GM18511 (cell line): ENCODE measurements at regions not wholly inside any gene's neighbourhood (a gene's known extent, or its start where the extent isn't known, plus 50 kb on each side); places are given as distances from the start of the nearest gene placed in this dataset.
A peak's percentile ranks its signal among the peaks of the same experiment; 100 is the strongest.

Source experiments
- ATAC-seq: cut with Tn5 transposase; IDR thresholded peaks from one replicate; pipeline ENCODE4 v1.9.1; 2021; ENCODE audit warnings: mild to moderate bottlenecking, moderate library complexity; ENCODE audit not compliant: unreplicated experiment

- no peak for ATAC-seq
Observed at GRCh38 chr6:53744321-53744720, 50.5 kb upstream of the LRRC1 start.

GRCh38 chr6:53741034-53741823 is 53.6 kb upstream of the LRRC1 start:
- no peak for ATAC-seq

GRCh38 chr6:53737746-53738145 is 57.1 kb upstream of the LRRC1 start:
- no peak for ATAC-seq

DNA sequence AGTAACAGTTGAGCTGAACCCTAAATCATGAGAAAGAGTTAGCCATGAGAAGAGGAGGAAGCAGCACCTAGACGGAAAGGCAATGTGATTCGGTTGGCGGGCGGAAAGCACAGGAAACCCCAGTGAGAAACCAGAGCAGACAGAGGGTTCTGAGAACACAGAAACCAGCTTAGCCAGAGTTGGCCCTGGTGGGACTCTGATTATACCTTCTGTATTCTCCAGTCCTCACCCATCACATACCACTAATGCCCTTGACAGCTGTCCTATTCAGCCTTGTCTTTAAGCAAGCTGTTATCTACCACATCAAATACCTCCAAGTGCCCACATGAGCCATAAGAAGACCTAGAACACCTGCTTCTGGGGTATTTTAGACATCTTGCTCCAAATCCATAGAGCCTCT is 58.9 kb upstream of the LRRC1 start:
- ATAC-seq: no peak

DNA sequence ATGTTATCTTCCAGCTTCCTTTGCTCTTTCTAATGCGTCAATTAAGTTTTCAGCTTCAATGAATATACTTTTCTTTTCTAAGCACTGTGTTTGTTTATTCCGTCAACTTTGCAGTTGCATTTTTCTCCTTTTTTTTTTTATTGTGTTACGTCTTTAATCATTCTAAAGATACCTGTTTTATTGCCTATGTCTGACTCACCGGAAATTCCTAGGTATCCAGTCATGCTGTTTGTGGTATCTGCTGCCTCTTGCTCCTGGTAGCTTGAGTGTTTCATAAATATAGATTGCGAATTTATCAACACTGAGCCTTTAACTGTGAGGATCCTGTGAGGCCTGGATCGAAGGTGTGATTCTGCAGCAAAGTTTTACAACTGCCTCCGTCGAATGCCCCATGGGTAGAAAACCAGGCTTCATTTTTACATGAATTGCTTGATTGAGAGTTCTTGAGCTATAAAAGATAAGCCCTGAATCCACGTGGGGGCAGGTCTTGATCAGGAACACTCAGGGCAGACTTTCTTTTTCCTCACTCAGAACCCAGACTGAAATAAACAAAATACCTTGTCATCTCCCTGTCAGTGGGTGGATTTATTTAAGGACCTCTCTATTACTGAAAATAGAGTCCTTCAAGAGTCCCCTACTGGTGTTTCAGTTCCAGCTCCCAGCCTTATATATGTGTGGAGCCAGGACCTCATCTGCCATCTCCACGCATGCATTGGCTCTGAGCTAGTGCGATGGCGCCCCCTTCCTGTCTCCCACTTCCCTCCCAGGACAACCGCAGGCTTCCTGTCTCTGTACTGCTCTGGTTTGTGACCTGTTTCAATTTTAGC is 60.1 kb upstream of the LRRC1 start:
- no peak for ATAC-seq

DNA sequence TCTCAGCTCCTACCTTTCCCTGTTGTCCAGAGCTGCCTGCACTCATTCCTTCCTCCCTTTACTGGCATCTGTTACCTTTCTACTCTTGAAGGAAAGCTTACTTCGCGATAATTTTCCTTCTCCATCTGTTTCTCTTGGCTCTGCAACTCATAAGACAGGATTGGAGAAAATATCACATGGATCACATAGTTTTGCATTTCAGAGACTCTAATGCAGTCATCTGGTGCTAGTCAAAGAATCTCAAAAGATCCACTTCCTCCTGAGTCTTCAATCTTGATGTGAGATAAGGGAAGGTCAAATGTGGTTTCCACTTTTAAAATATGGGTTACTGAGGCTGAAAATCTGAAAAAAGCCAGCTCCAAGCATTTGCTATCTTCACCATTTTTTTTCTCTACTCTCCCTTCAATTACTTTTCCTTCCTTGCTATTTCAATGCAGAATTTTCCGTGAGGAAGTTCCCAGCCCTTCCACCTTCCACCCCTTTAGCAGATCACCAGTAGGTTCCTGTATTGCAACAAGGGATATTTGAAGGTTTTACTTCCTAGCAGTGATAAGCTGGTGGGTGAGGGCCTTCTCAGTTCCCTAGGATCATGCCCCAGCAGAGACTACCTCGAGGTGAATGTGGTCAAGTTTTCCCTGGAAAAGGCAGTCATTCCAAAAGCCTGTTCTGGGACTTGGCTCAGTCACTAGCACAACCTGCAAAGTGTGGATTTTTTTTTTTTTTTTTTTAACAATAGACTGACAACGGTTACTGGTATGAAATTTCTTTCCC is 62.8 kb upstream of the LRRC1 start:
- no peak for ATAC-seq

GRCh38 chr6:53730767-53731166 is 64.0 kb upstream of the LRRC1 start:
- ATAC-seq: no peak

- no peak for ATAC-seq
Observed at GRCh38 chr6:53728570-53729194, 63.1 kb upstream of the KLHL31 start.

- no peak for ATAC-seq
Observed at GRCh38 chr6:53727748-53728147, 62.2 kb upstream of the KLHL31 start.

DNA sequence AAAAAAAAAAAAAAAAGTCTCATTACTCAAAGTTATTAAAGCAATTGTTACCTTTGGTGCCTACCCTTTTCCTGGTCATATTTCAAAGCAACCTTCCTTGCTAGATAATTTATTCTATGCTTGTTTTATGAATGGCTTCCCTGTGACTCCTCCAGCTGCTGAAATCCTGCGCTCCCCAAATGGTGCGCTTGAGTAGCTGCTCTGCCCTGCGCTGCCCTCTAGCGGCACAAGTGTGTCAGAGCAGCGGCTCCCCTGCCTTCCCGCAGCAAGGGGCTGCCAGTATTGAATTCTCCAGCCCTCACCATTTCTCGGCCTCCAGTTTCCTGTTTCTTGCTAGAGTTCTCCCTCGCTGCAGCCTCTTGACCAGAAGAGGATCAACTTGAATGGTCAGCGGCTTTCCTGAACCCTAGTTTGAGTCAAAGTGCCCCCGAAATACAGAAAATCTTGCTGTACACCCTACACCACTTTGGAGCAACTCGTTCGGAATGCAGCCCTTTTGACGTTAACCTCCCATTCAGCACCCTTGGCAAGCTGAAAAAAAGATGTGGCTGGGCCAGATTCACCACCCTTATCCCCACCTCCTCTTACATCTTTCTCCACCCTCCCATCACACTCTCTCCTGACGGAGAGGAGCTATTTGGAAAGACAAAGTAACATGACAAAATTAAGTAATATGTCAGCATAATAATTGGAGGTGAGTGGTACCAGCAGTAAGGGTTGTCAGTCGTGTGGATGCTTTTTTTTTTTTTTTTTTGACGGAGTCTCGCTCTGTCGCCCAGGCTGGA is 60.4 kb upstream of the KLHL31 start:
- ATAC-seq: peak; percentile 95

GRCh38 chr6:53724501-53724900 is 58.9 kb upstream of the KLHL31 start:
- no peak for ATAC-seq

- ATAC-seq: no peak
Observed at GRCh38 chr6:53723331-53723730, 57.8 kb upstream of the KLHL31 start.

DNA sequence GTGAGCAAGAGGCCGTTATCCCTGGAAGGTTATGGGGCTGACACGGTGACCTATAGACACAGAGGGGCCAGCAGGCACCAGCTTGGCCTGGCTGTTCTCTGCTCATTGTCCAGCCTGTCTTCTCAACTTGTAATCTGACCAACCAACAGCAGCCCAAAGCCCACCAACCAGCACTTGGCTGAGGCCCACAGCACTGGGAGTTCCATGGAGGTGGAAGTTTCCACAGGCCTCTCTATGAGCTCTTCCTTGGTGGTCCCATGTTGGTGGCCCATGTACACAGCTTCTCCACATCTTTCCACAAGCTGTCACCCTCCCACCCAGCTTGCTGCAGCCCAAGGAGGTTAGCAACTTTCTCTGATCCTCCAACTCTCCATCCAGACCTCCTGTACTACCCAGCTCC is 56.2 kb upstream of the KLHL31 start:
- no peak for ATAC-seq

DNA sequence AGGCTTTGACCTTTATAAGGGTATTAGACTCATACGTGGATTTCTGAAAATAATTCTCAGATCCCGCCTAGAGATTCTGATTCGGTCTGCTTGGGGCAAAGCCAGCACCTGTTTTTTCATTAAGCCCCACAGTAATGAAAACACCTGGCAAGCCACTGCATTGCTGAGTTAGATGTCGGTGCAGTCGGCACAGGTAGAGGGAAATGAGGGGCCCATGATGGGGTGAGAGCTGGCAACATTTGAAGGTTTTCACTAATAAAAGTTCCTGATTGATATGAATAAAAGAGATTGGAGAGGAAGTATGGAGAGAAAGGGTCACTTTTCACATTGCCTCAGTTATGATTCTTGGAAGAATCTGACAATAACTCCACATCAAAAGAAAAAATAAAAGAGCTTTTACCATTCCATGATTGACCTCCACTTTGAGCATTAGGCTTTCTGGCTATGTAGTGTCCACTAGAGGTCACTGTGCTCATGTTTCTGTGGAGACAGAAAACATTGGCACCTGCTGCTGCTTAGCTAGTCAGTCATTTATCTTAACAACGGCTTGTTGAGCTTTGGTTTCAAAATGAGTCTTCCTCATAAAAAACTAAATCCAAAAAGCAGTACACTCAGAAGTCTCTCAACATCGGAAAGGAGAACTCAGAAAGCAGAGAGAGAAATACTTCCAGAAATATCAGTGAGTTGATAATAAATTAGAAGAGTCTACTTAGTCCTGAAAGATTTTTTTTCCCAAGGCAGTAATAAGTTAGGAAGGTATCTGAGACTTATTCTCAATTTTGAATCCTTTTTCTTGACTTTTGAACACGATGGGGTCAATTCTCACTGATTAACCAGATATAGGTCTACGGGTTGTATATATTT is 53.3 kb upstream of the KLHL31 start:
- ATAC-seq: peak; percentile 99

- ATAC-seq: no peak
Observed at GRCh38 chr6:53717566-53717965, 52.0 kb upstream of the KLHL31 start.

DNA sequence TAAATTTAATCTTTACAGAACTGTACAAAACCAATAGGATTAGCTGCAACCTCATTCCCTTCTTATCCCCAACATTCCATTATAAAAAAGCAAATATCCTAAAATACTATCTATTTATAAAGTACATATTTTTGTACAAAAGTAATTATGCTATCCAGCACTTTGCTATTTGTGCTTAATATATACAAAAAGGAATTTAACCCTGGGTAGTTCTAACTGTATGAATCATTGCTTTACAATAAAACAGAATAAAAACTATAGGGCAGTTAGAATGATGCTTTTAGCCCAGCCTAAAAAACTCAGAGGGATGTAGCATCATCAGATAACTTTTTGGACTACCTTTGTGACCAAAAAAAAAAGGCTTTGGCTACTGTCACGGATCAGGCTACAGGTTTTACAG is 49.9 kb upstream of the KLHL31 start:
- no peak for ATAC-seq
